Endothelial cell of umbilical vein (primary cell): ENCODE measurements at regions not wholly inside any gene's neighbourhood (a gene's known extent, or its start where the extent isn't known, plus 50 kb on each side); places are given as distances from the start of the nearest gene placed in this dataset.

Experiments used
- BruUV-seq: library from RNA; stranded (reverse); fragments of 400-500 nt; replicated peaks from 2 replicates; lab custom pipeline; 2021; lab: Mats Ljungman, UMichigan
- CTCF ChIA-PET: fragments of 300-600, 350-600 bp; sonication (Branson Sonifier 250); formaldehyde crosslinking; loops from one replicate; lab custom pipeline; 2021; ENCODE audit warnings: antibody characterized with exemption, inconsistent platforms; lab: Charles Lee
- POLR2A ChIA-PET: fragments of 300-600, 350-600 bp; sonication (Branson Sonifier 250); formaldehyde crosslinking; loops from one replicate; lab custom pipeline; 2021; ENCODE audit warnings: antibody characterized with exemption, inconsistent platforms; lab: Charles Lee
- DNase-seq: peaks from one replicate; pipeline ENCODE4 v3.0.0-alpha.2; 2011; ENCODE audit warnings: low read depth, low spot score
- FAIRE-seq: peaks from 2 replicates; lab custom pipeline; 2011; peaks lifted over from hg19 to GRCh38; lab: Jason Lieb, UNC
- H2AFZ ChIP-seq: 2 replicates; pipeline ENCODE4 v1.6.0; 2012; ENCODE audit warnings: low read depth, low read length, control low read depth, inconsistent platforms
- H3K27ac ChIP-seq: 2 replicates; pipeline ENCODE4 v1.5.1; 2011; ENCODE audit warnings: low read depth, mild to moderate bottlenecking, control low read depth, low read length, moderate library complexity; ENCODE audit not compliant: insufficient read depth
- H3K27me3 ChIP-seq, 2 experiments: 2 replicates each; pipeline versions ENCODE4 v1.6.0 to v1.6.1; 2011; ENCODE audit warnings: low read length in 2 of 2, mixed read lengths in 1 of 2; ENCODE audit not compliant: control insufficient read depth in 2 of 2, insufficient read depth in 2 of 2
- H3K36me3 ChIP-seq, 2 experiments: 2 replicates in 1 of 2; 3 replicates in 1 of 2; pipeline ENCODE4 v1.5.1; 2011; ENCODE audit warnings: low read length in 2 of 2, mild to moderate bottlenecking in 1 of 2, moderate library complexity in 1 of 2; ENCODE audit not compliant: control insufficient read depth in 2 of 2, insufficient read depth in 2 of 2; ENCODE audit errors: extremely low read depth in 1 of 2
- H3K4me1 ChIP-seq: 3 replicates; pipeline ENCODE4 v1.5.1; 2011; ENCODE audit warnings: mild to moderate bottlenecking, low read length; ENCODE audit not compliant: control insufficient read depth, insufficient read depth; ENCODE audit errors: extremely low read depth
- H3K4me2 ChIP-seq: 2 replicates; pipeline ENCODE4 v1.6.1; 2011; ENCODE audit warnings: low read length, control low read depth, mixed read lengths; ENCODE audit not compliant: insufficient read depth
- H3K4me3 ChIP-seq, 3 experiments: fragments of 200-600 bp in 1 of 3; sonication (generic), shearing (Covaris generic) in 1 of 3; replicated peaks in 1 of 3; 2 replicates each; pipeline ENCODE4 v1.5.1; 2011 to 2016; ENCODE audit warnings: control low read depth in 3 of 3, low read length in 3 of 3, mild to moderate bottlenecking in 2 of 3, inconsistent platforms in 1 of 3, low read depth in 1 of 3, moderate library complexity in 1 of 3; ENCODE audit not compliant: insufficient read depth in 1 of 3
- H3K79me2 ChIP-seq: 2 replicates; pipeline ENCODE4 v1.6.0; 2012; ENCODE audit warnings: low read length, inconsistent platforms; ENCODE audit not compliant: control insufficient read depth, insufficient read depth
- H3K9ac ChIP-seq: replicated peaks from 2 replicates; pipeline ENCODE3; 2011; ENCODE audit warnings: low read length, control low read depth; ENCODE audit not compliant: insufficient read depth; ENCODE audit errors: extremely low read depth
- H3K9me1 ChIP-seq: replicated peaks from 3 replicates; pipeline ENCODE4 v1.6.0; 2011; ENCODE audit warnings: mild to moderate bottlenecking, low read length; ENCODE audit not compliant: control insufficient read depth, insufficient read depth; ENCODE audit errors: extremely low read depth
- H3K9me3 ChIP-seq: replicated peaks from 2 replicates; pipeline ENCODE4 v1.5.1; 2012; ENCODE audit warnings: low read length, inconsistent platforms; ENCODE audit not compliant: control insufficient read depth, insufficient read depth
- H4K20me1 ChIP-seq: replicated peaks from 2 replicates; pipeline ENCODE3; 2011; ENCODE audit warnings: mild to moderate bottlenecking, low read length; ENCODE audit not compliant: control insufficient read depth, insufficient read depth; ENCODE audit errors: extremely low read depth
- CTCF ChIP-seq, 2 donors: IDR thresholded peaks; 1 replicate in 1 of 2; 2 replicates in 1 of 2; pipeline ENCODE4 v1.5.1; 2011; ENCODE audit warnings: low read length in 2 of 2, mild to moderate bottlenecking in 2 of 2, moderate library complexity in 2 of 2, control low read depth in 1 of 2, inconsistent platforms in 1 of 2, low read depth in 1 of 2; ENCODE audit not compliant: insufficient read depth in 1 of 2; ENCODE audit errors: extremely low read depth in 1 of 2
- EZH2 ChIP-seq: IDR thresholded peaks from 2 replicates; pipeline ENCODE4 v1.6.1; 2012; ENCODE audit warnings: borderline replicate concordance, low read depth, mild to moderate bottlenecking, moderate library complexity, low read length, inconsistent platforms; ENCODE audit not compliant: severe bottlenecking
- FOS ChIP-seq: IDR thresholded peaks from 2 replicates; pipeline ENCODE4 v1.6.1; 2011; ENCODE audit warnings: mild to moderate bottlenecking, low read length, moderate library complexity, borderline replicate concordance; ENCODE audit not compliant: insufficient read depth
- GATA2 ChIP-seq: IDR thresholded peaks from 2 replicates; pipeline ENCODE4 v1.7.0; 2011; ENCODE audit warnings: low read depth, mild to moderate bottlenecking, moderate library complexity, mixed read lengths, low read length; ENCODE audit not compliant: insufficient read length, insufficient read depth
- JUN ChIP-seq: IDR thresholded peaks from 2 replicates; pipeline ENCODE4 v1.6.1; 2011; ENCODE audit warnings: borderline replicate concordance, low read depth; ENCODE audit not compliant: insufficient read length, insufficient read depth
- MAX ChIP-seq: IDR thresholded peaks from 2 replicates; pipeline ENCODE4 v1.6.1; 2011; ENCODE audit not compliant: insufficient read depth, insufficient read length
- MYC ChIP-seq: IDR thresholded peaks from one replicate; pipeline ENCODE4 v1.6.1; 2011; ENCODE audit warnings: mild to moderate bottlenecking, low read depth, low read length
- POLR2A ChIP-seq: IDR thresholded peaks from 2 replicates; pipeline ENCODE4 v1.6.1; 2012; ENCODE audit warnings: low read depth, mild to moderate bottlenecking, control low read depth, low read length
- POLR2AphosphoS5 ChIP-seq: IDR thresholded peaks from 2 replicates; pipeline ENCODE4 v1.6.1; 2012; ENCODE audit warnings: low read depth, mild to moderate bottlenecking, control low read depth, low read length, moderate library complexity; ENCODE audit not compliant: insufficient read depth
- dilution Hi-C: fragments of 300-500 bp; cut with MboI; formaldehyde crosslinking; loops from one replicate; pipeline ENCODE4 v1.15.0; 2019; ENCODE audit warnings: low sequenced_read_pairs; ENCODE audit not compliant: extremely low pct_ligation_motif_present
- intact Hi-C: fragments of 100-400 bp; cut with micrococcal nuclease; formaldehyde crosslinking; loops from one replicate; pipeline ENCODE4 v1.10.0; 2022

GRCh38 chr10:43849551-43849950, 200.9 kb upstream of the ZNF32 start:
- TF ChIP-seq MAX, result no peak
- no peak for TF ChIP-seq POLR2AphosphoS5
- no peak for TF ChIP-seq FOS
- TF ChIP-seq EZH2, result no peak
- no peak for TF ChIP-seq POLR2A
- TF ChIP-seq GATA2, result no peak
- no peak for TF ChIP-seq JUN
- no peak for TF ChIP-seq MYC
- no peak for TF ChIP-seq CTCF (IDR thresholded peaks at IDR 0.05; ENCODE audit: extremely low read depth in 1 of 2, insufficient read depth in 1 of 2, low read depth in 1 of 2, low read length in 2 of 2)
- no peaks in the 10 kb centered on the region for H3K9me1 ChIP-seq
- DNase-seq, result no peak
- no peak overlapping the region for H3K27ac ChIP-seq
- H3K27me3 ChIP-seq, result peaks cover 0 to 1% of the 10 kb centered on the region in 2 experiments
- ChIA-PET POLR2A (no interaction called here), CTCF (interaction anchor here (1.2 to 4.4 kb wide), 2 partner anchors 8 to 14 kb away, joined by 3 to 22 read pairs; no protein-coding TSS in a partner anchor)
- FAIRE-seq, result no peak
- H3K4me3 ChIP-seq, result no peak overlapping the region
- H3K4me1 ChIP-seq, result peaks cover 17% of the 10 kb centered on the region
- no peaks in the 10 kb centered on the region for H3K79me2 ChIP-seq
- H3K9me3 ChIP-seq, result no peaks in the 10 kb centered on the region
- H3K36me3 ChIP-seq, result no peaks in the 10 kb centered on the region
- no peak overlapping the region for H2AFZ ChIP-seq
- intact Hi-C loops (no loop called here), dilution Hi-C loops (no loop called here)
- H3K9ac ChIP-seq, result no peak overlapping the region
- BruUV-seq, result no TSS peak
- no peak overlapping the region for H3K4me2 ChIP-seq
- no peaks in the 10 kb centered on the region for H4K20me1 ChIP-seq
